ENCODE measurements at regions not wholly inside any gene's neighbourhood (a gene's known extent, or its start where the extent isn't known, plus 50 kb on each side); places are given as distances from the start of the nearest gene placed in this dataset.

- no peak for FAIRE-seq
Measured at GRCh38 chr13:60286707-60287106, 110.3 kb upstream of the TDRD3 start.

- FAIRE-seq, result no peak
Measured at GRCh38 chr13:60288569-60288968, 108.5 kb upstream of the TDRD3 start.

GRCh38 chr13:60303166-60303565 is 93.9 kb upstream of the TDRD3 start:
- no peak for FAIRE-seq

- FAIRE-seq, result no peak
Measured at GRCh38 chr13:60311527-60311926, 85.5 kb upstream of the TDRD3 start.

GRCh38 chr13:60312851-60313505 is 84.0 kb upstream of the TDRD3 start:
- no peak for FAIRE-seq

- no peak for FAIRE-seq
Measured at GRCh38 chr13:60318186-60318585, 78.8 kb upstream of the TDRD3 start.

GRCh38 chr13:60324131-60324530 is 72.9 kb upstream of the TDRD3 start:
- no peak for FAIRE-seq

- FAIRE-seq, result no peak
Measured at GRCh38 chr13:60326273-60326672, 70.7 kb upstream of the TDRD3 start.

GRCh38 chr13:60327511-60327910 is 69.5 kb upstream of the TDRD3 start:
- FAIRE-seq, result no peak

GRCh38 chr13:60328073-60328472 is 68.9 kb upstream of the TDRD3 start:
- no peak for FAIRE-seq

- FAIRE-seq, result no peak
Measured at GRCh38 chr13:60329221-60329923, 67.6 kb upstream of the TDRD3 start.

GRCh38 chr13:60331249-60332012 is 65.6 kb upstream of the TDRD3 start:
- FAIRE-seq, result no peak

- no peak for FAIRE-seq
Measured at GRCh38 chr13:60332682-60333081, 64.3 kb upstream of the TDRD3 start.

GRCh38 chr13:60334310-60334709 is 62.7 kb upstream of the TDRD3 start:
- FAIRE-seq, result no peak

- peak; percentile 97 for FAIRE-seq
Measured at GRCh38 chr13:60335531-60335930, 61.5 kb upstream of the TDRD3 start.

GRCh38 chr13:60338754-60339153 is 58.3 kb upstream of the TDRD3 start:
- FAIRE-seq, result no peak

GRCh38 chr13:60343978-60344377 is 53.0 kb upstream of the TDRD3 start:
- no peak for FAIRE-seq

- FAIRE-seq, result no peak
Measured at GRCh38 chr13:60347174-60347573, 49.8 kb upstream of the TDRD3 start.

All from G401.6 (cell line).